Tibial nerve (tissue), 4 donors: ENCODE measurements at regions not wholly inside any gene's neighbourhood (a gene's known extent, or its start where the extent isn't known, plus 50 kb on each side); places are given as distances from the start of the nearest gene placed in this dataset.

Experiments
- DNase-seq, 2 donors: peaks; one replicate each; pipeline ENCODE4 v3.0.0-alpha.2; 2019; ENCODE audit warnings: low spot score in 2 of 2
- H3K27ac ChIP-seq, 4 donors: fragments of 200-600 bp; sonication (generic) in 3 of 4; one replicate each; pipeline ENCODE4 v1.5.1; 2017 to 2019; ENCODE audit warnings: mild to moderate bottlenecking in 1 of 4
- H3K27me3 ChIP-seq, 2 donors: fragments of 200-600 bp; sonication (generic) in 1 of 2; one replicate each; pipeline versions ENCODE4 v1.5.1 to v1.6.0; 2017 to 2019
- H3K36me3 ChIP-seq, 3 donors: fragments of 200-600 bp; sonication (generic); one replicate each; pipeline ENCODE4 v1.5.1; 2018 to 2019
- H3K4me1 ChIP-seq, 4 donors: fragments of 200-600 bp; sonication (generic) in 3 of 4; one replicate each; pipeline ENCODE4 v1.5.1; 2017 to 2019
- H3K4me3 ChIP-seq, 4 donors: fragments of 200-600 bp; sonication (generic) in 3 of 4; one replicate each; pipeline ENCODE4 v1.5.1; 2017 to 2019; ENCODE audit warnings: mild to moderate bottlenecking in 1 of 4, moderate library complexity in 1 of 4
- H3K9me3 ChIP-seq, 4 donors: fragments of 200-600 bp; sonication (generic) in 3 of 4; one replicate each; pipeline ENCODE4 v1.5.1; 2017 to 2019
- EP300 ChIP-seq, 2 donors: sonication (generic); formaldehyde crosslinking; IDR thresholded peaks; one replicate each; pipeline ENCODE4 v1.6.1; 2017; ENCODE audit warnings: antibody characterized with exemption in 2 of 2, mild to moderate bottlenecking in 1 of 2
- POLR2A ChIP-seq, 2 donors: fragments of 450-650 bp; IDR thresholded peaks; one replicate each; pipeline ENCODE4 v1.6.1; 2017; ENCODE audit warnings: antibody characterized with exemption in 2 of 2, mild to moderate bottlenecking in 2 of 2, moderate library complexity in 2 of 2
- WGBS, 2 donors: methylation state at CpG; one replicate each; pipeline ENCODE4 v1.1.5; 2018; 5-methylcytosine and 5-hydroxymethylcytosine counted together
- TF ChIP-seq, protein P1 (sequence below), 5 experiments: fragments of 200-600 bp in 3 of 5; fragments of 450-650 bp in 2 of 5; sonication (generic) in 3 of 5; IDR thresholded peaks; one replicate each; pipeline ENCODE4 v1.5.1; 2016 to 2019; ENCODE audit warnings: antibody characterized with exemption in 5 of 5, mild to moderate bottlenecking in 3 of 5, moderate library complexity in 2 of 5

DNA sequence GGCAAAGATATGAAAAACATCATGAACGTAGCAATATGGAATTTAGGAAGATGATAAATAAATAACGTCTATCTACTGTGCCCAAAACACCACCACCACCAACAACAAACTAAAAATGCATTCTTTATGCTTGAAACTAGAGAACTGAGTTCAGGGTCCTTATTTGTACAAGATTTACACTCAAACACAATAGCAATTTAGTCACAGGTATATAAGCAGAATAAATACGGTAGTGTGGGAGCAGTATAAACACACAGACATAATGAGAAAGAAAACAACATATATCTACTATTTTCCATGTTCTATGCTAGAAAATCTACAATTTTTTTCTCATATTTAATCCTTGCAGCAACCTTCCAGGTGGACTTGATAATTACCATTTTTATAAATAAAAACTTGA lies 64.3 kb downstream of the ARL4A start:
- Histone ChIP-seq H3K4me3 (no peak overlapping the region), H3K4me1 (no peaks in the 10 kb centered on the region), H3K9me3 (no peaks in the 10 kb centered on the region), H3K27me3 (no peaks in the 10 kb centered on the region), H3K27ac (no peak overlapping the region), H3K36me3 (no peaks in the 10 kb centered on the region)
- 84 to 89% methylated on average over 3 of the region's 3 CpGs for WGBS, 2 donors
- TF ChIP-seq POLR2A (IDR thresholded peaks at IDR 0.05) = no peak
- TF ChIP-seq EP300 (IDR thresholded peaks at IDR 0.05) = no peak
- TF ChIP-seq, protein P1, sequence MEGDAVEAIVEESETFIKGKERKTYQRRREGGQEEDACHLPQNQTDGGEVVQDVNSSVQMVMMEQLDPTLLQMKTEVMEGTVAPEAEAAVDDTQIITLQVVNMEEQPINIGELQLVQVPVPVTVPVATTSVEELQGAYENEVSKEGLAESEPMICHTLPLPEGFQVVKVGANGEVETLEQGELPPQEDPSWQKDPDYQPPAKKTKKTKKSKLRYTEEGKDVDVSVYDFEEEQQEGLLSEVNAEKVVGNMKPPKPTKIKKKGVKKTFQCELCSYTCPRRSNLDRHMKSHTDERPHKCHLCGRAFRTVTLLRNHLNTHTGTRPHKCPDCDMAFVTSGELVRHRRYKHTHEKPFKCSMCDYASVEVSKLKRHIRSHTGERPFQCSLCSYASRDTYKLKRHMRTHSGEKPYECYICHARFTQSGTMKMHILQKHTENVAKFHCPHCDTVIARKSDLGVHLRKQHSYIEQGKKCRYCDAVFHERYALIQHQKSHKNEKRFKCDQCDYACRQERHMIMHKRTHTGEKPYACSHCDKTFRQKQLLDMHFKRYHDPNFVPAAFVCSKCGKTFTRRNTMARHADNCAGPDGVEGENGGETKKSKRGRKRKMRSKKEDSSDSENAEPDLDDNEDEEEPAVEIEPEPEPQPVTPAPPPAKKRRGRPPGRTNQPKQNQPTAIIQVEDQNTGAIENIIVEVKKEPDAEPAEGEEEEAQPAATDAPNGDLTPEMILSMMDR (IDR thresholded peaks at IDR 0.05) = no peak
- no peak for DNase-seq

DNA sequence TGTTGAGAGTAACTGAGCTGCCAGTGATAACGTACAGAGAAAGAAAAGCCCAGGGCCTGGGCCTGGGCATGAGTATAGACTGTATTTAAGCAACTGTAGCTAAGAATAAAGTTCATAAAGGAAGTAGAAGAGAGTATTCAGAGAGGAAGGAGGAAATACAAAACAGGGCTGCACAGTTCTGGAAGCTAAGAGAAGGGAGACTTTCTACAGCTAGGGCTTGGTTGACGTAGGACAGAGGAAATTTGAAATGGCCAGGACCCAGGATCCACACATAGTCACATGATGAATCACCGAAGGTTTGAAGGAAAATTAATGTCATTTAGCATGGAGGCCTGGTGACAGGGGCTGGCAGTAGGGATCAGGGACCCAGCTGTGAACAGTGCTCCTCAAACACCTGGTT lies 66.7 kb downstream of the ARL4A start:
- Histone ChIP-seq H3K27me3 (no peaks in the 10 kb centered on the region), H3K4me3 (no peak overlapping the region), H3K36me3 (no peaks in the 10 kb centered on the region), H3K27ac (no peak overlapping the region), H3K4me1 (no peaks in the 10 kb centered on the region), H3K9me3 (no peaks in the 10 kb centered on the region)
- TF ChIP-seq POLR2A (IDR thresholded peaks at IDR 0.05) = no peak
- TF ChIP-seq EP300 (IDR thresholded peaks at IDR 0.05) = no peak
- TF ChIP-seq, protein P1 (IDR thresholded peaks at IDR 0.05) = no peak
- DNase-seq = no peak
- 59 to 69% methylated on average over 3 of the region's 3 CpGs for WGBS, 2 donors

DNA sequence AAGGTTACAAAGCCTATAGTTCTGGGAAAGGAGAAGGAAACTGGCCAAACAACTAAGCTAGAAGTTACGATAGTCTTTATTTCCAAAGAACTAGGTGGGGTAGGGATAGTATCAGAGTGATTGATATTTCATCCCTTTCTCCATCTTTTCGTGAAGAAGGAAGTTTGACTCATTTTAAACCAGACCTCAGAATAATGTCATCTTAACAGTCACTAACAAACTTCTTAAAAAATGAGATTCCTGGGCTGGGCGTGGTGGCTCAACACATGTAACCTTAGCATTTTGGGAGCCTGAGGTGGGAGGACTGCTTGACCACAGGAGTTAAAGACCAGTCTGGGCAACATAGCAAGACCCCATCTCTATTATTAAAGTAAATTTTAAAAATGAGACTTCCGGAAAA lies 69.4 kb downstream of the ARL4A start:
- Histone ChIP-seq H3K27ac (no peak overlapping the region), H3K4me3 (no peak overlapping the region), H3K27me3 (no peaks in the 10 kb centered on the region), H3K4me1 (no peaks in the 10 kb centered on the region), H3K36me3 (no peaks in the 10 kb centered on the region), H3K9me3 (no peaks in the 10 kb centered on the region)
- WGBS, 2 donors = 89 to 92% methylated on average over 4 of the region's 4 CpGs
- no peak for DNase-seq
- TF ChIP-seq POLR2A (IDR thresholded peaks at IDR 0.05) = no peak
- TF ChIP-seq, protein P1 (IDR thresholded peaks at IDR 0.05) = no peak
- TF ChIP-seq EP300 (IDR thresholded peaks at IDR 0.05) = no peak

DNA sequence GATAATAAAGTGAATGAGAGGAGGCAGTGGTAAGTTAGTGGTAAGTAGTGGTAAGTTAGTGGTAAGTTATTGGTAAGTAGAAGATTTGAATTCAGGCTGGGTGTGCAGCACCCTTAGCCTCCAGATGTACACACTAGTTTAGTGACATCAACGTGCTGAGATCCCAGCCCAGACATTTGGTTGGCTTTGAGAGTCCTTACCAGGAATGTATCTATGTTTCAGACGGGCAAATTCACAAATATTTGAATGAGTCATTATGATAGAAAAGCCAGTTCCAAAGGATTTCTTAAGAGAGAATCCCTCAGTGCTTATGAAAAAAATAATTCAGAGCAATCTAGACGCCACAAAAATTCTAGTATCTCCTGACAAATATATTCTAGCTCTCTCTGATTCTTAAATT lies 70.0 kb downstream of the ARL4A start:
- no peaks in the 10 kb centered on the region for H3K27me3 ChIP-seq
- DNase-seq = no peak
- TF ChIP-seq EP300 (IDR thresholded peaks at IDR 0.05) = no peak
- no peak for TF ChIP-seq POLR2A (IDR thresholded peaks at IDR 0.05)
- TF ChIP-seq, protein P1 (IDR thresholded peaks at IDR 0.05) = no peak
- H3K4me3 ChIP-seq = no peak overlapping the region
- WGBS, 2 donors = 34 to 41% methylated on average over 3 of the region's 3 CpGs
- no peaks in the 10 kb centered on the region for H3K4me1 ChIP-seq
- H3K36me3 ChIP-seq = no peaks in the 10 kb centered on the region
- no peak overlapping the region for H3K27ac ChIP-seq
- H3K9me3 ChIP-seq = no peaks in the 10 kb centered on the region

DNA sequence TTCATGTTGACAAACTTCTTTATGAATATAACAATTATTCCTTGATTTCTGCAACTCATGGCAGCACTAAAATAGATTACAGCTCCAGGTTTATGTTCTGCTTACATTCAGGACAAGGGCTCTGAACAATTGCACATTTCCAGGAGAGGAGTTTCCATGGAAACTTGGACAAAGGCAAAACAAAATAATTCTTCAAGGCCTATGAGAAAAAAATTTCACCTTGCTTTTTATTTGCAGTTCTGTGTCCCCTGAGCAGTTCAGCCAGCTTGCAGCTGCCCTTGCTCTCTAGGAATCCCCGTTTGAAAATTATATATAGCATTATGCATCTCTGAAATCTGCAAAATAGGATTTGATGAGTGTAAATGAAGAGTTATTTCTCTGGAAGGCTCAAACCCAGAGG lies 71.7 kb downstream of the ARL4A start:
- 30 to 34% methylated on average over 1 of the region's 1 CpG for WGBS, 2 donors

More for the DNA sequence above, 71.7 kb downstream of the ARL4A start:
- no peaks in the 10 kb centered on the region for H3K9me3 ChIP-seq
- no peak overlapping the region for H3K4me3 ChIP-seq
- no peaks in the 10 kb centered on the region for H3K4me1 ChIP-seq
- TF ChIP-seq POLR2A (IDR thresholded peaks at IDR 0.05) (no peak), EP300 (IDR thresholded peaks at IDR 0.05) (no peak)
- TF ChIP-seq, protein P1 (IDR thresholded peaks at IDR 0.05) = no peak
- no peak for DNase-seq
- H3K36me3 ChIP-seq = no peaks in the 10 kb centered on the region
- H3K27ac ChIP-seq = no peak overlapping the region
- H3K27me3 ChIP-seq = no peaks in the 10 kb centered on the region
